Breast epithelium (tissue), 3 donors: ENCODE measurements at regions not wholly inside any gene's neighbourhood (a gene's known extent, or its start where the extent isn't known, plus 50 kb on each side); places are given as distances from the start of the nearest gene placed in this dataset.

Experiments
- CTCF ChIP-seq, 3 donors: fragments of 450-650 bp; IDR thresholded peaks; one replicate each; pipeline ENCODE4 v1.5.1; 2016 to 2017; ENCODE audit warnings: antibody characterized with exemption in 3 of 3, mild to moderate bottlenecking in 3 of 3, moderate library complexity in 3 of 3
- POLR2A ChIP-seq: fragments of 450-650 bp; IDR thresholded peaks from one replicate; pipeline ENCODE4 v1.6.1; 2016; ENCODE audit warnings: antibody characterized with exemption, mild to moderate bottlenecking, moderate library complexity

GRCh38 chr12:108447168-108447832 lies 67.8 kb upstream of the FICD start:
- TF ChIP-seq POLR2A: no peak
- TF ChIP-seq CTCF (IDR thresholded peaks at IDR 0.05): no peak
